KBM-7 (cell line): ENCODE measurements at regions not wholly inside any gene's neighbourhood (a gene's known extent, or its start where the extent isn't known, plus 50 kb on each side); places are given as distances from the start of the nearest gene placed in this dataset.

ENCODE experiments used
- DNase-seq: peaks from one replicate; pipeline ENCODE4 v3.0.0-alpha.2; 2015
- in situ Hi-C: fragments of 300-500 bp; cut with MboI; formaldehyde crosslinking; loops from 2 replicates; pipeline ENCODE4 v1.14.3; 2020; ENCODE audit warnings: low sequenced_read_pairs, low pct_unique_long_range_greater_than_20kb, mixed read lengths

- in situ Hi-C loops: loop anchor here (25.0 kb wide), 1 partner anchor 1086 kb away; no protein-coding TSS in a partner anchor
- DNase-seq: no peak
These were observed 239.1 kb downstream of the CDC5L start for GRCh38 chr6:44626616-44627015.

- in situ Hi-C loops: loop anchor here (25.0 kb wide), 1 partner anchor 1085 kb away; no protein-coding TSS in a partner anchor
- peak; percentile 62 for DNase-seq
These were observed 239.8 kb downstream of the CDC5L start for GRCh38 chr6:44627091-44627882.

GRCh38 chr6:44627883-44628271 lies 240.4 kb downstream of the CDC5L start:
- no peak for DNase-seq
- in situ Hi-C loops: loop anchor here (25.0 kb wide), 1 partner anchor 1084 kb away; no protein-coding TSS in a partner anchor

- in situ Hi-C loops: loop anchor here (25.0 kb wide), 1 partner anchor 1084 kb away; no protein-coding TSS in a partner anchor
- no peak for DNase-seq
These were observed 240.8 kb downstream of the CDC5L start for GRCh38 chr6:44628347-44628746.

- in situ Hi-C loops: loop anchor here (10.0 to 25.0 kb wide), 2 partner anchors 145 to 1083 kb away; no protein-coding TSS in a partner anchor
- no peak for DNase-seq
These were observed 242.1 kb downstream of the CDC5L start for GRCh38 chr6:44629636-44630035.

- in situ Hi-C loops: loop anchor here (10.0 to 25.0 kb wide), 2 partner anchors 146 to 1082 kb away; no protein-coding TSS in a partner anchor
- peak; percentile 41 for DNase-seq
These were observed 242.9 kb downstream of the CDC5L start for GRCh38 chr6:44630125-44631028.

GRCh38 chr6:44631968-44632367 lies 244.5 kb downstream of the CDC5L start:
- in situ Hi-C loops: loop anchor here (10.0 to 25.0 kb wide), 2 partner anchors 147 to 1080 kb away; no protein-coding TSS in a partner anchor
- DNase-seq: no peak

GRCh38 chr6:44634321-44634720 lies 246.8 kb downstream of the CDC5L start:
- no peak for DNase-seq
- in situ Hi-C loops: loop anchor here (10.0 to 25.0 kb wide), 2 partner anchors 150 to 1078 kb away; no protein-coding TSS in a partner anchor

- DNase-seq: no peak
- in situ Hi-C loops: loop anchor here (10.0 to 25.0 kb wide), 2 partner anchors 151 to 1077 kb away; no protein-coding TSS in a partner anchor
These were observed 248.0 kb downstream of the CDC5L start for GRCh38 chr6:44635486-44635885.

- in situ Hi-C loops: loop anchor here (10.0 to 25.0 kb wide), 2 partner anchors 152 to 1076 kb away; no protein-coding TSS in a partner anchor
These were observed 249.2 kb downstream of the CDC5L start for GRCh38 chr6:44636561-44637248.

GRCh38 chr6:44641344-44642031 lies 254.0 kb downstream of the CDC5L start:
- no peak for DNase-seq
- in situ Hi-C loops: loop anchor here (25.0 kb wide), 1 partner anchor 1071 kb away; no protein-coding TSS in a partner anchor

More at GRCh38 chr6:44636561-44637248, 249.2 kb downstream of the CDC5L start:
- DNase-seq: no peak

GRCh38 chr6:44642349-44642748 lies 254.8 kb downstream of the CDC5L start:
- DNase-seq: no peak
- in situ Hi-C loops: loop anchor here (25.0 kb wide), 1 partner anchor 1070 kb away; no protein-coding TSS in a partner anchor

- no peak for DNase-seq
These were observed 255.5 kb downstream of the CDC5L start for GRCh38 chr6:44642870-44643522.

GRCh38 chr6:44645276-44645675 lies 257.8 kb downstream of the CDC5L start:
- in situ Hi-C loops: loop anchor here (25.0 kb wide), 1 partner anchor 1067 kb away; no protein-coding TSS in a partner anchor
- DNase-seq: peak; percentile 17

More at GRCh38 chr6:44642870-44643522, 255.5 kb downstream of the CDC5L start:
- in situ Hi-C loops: loop anchor here (25.0 kb wide), 1 partner anchor 1069 kb away; no protein-coding TSS in a partner anchor

GRCh38 chr6:44646355-44646754 lies 258.8 kb downstream of the CDC5L start:
- DNase-seq: no peak
- in situ Hi-C loops: loop anchor here (25.0 kb wide), 1 partner anchor 1066 kb away; no protein-coding TSS in a partner anchor

- in situ Hi-C loops: loop anchor here (25.0 kb wide), 2 partner anchors 763 to 1063 kb away; no protein-coding TSS in a partner anchor
- no peak for DNase-seq
These were observed 262.0 kb downstream of the CDC5L start for GRCh38 chr6:44649365-44650025.

GRCh38 chr6:44650495-44650894 lies 263.0 kb downstream of the CDC5L start:
- in situ Hi-C loops: loop anchor here (25.0 kb wide), 1 partner anchor 762 kb away; no protein-coding TSS in a partner anchor
- DNase-seq: peak; percentile 59
